WTC11 (cell line): ENCODE measurements at regions not wholly inside any gene's neighbourhood (a gene's known extent, or its start where the extent isn't known, plus 50 kb on each side); places are given as distances from the start of the nearest gene placed in this dataset.

Experiments
- ATAC-seq: fragments of 200-7000 bp; cut with Tn5 transposase; 2 replicates; pipeline ENCODE4 v1.10.0; 2021; ENCODE audit warnings: mild to moderate bottlenecking, moderate library complexity
- CTCF ChIA-PET: fragments of 300-600 bp; sonication (Branson Sonifier 250); formaldehyde crosslinking; loops from one replicate; lab custom pipeline; 2021; ENCODE audit warnings: antibody characterized with exemption; lab: Charles Lee
- POLR2A ChIA-PET: fragments of 350-600 bp; sonication (Branson Sonifier 250); formaldehyde crosslinking; loops from one replicate; lab custom pipeline; 2021; ENCODE audit warnings: antibody characterized with exemption; lab: Charles Lee
- DNase-seq: peaks from one replicate; pipeline ENCODE4 v3.0.0; 2021; ENCODE audit warnings: low spot score
- H3K27ac Mint-ChIP-seq: 2 replicates; pipeline ENCODE4 v1.8.0; 2021; ENCODE audit warnings: mixed read lengths
- H3K27me3 Mint-ChIP-seq: 2 replicates; pipeline ENCODE4 v1.8.0; 2021; ENCODE audit warnings: low read depth, mild to moderate bottlenecking, moderate library complexity, mixed read lengths
- H3K36me3 Mint-ChIP-seq: 2 replicates; pipeline ENCODE4 v1.8.0; 2021; ENCODE audit warnings: mixed read lengths
- H3K4me1 Mint-ChIP-seq: 2 replicates; pipeline ENCODE4 v1.8.0; 2022; ENCODE audit warnings: mixed read lengths
- H3K4me3 Mint-ChIP-seq: 2 replicates; pipeline ENCODE4 v1.8.0; 2021; ENCODE audit warnings: mild to moderate bottlenecking, moderate library complexity, mixed read lengths
- H3K9me3 Mint-ChIP-seq: 2 replicates; pipeline ENCODE4 v1.8.0; 2021; ENCODE audit warnings: mixed read lengths
- MXD4 ChIP-seq: fragments of 250-450 bp; sonication (Bioruptor Pico); IDR thresholded peaks from 2 replicates; pipeline ENCODE4 v1.8.0; 2021; ENCODE audit warnings: mild to moderate bottlenecking, moderate library complexity, borderline replicate concordance
- NFYB ChIP-seq: sonication (generic); formaldehyde crosslinking; conservative IDR thresholded peaks from 2 replicates; pipeline ENCODE4 v1.8.0; 2022; ENCODE audit warnings: low read depth, missing genetic modification reagents
- ZNF671 ChIP-seq: fragments of 250-450 bp; sonication (Bioruptor Pico); IDR thresholded peaks from 2 replicates; pipeline ENCODE4 v1.8.0; 2021; ENCODE audit warnings: mild to moderate bottlenecking
- TF ChIP-seq, protein P1 (sequence below): sonication (generic); formaldehyde crosslinking; IDR thresholded peaks from 2 replicates; pipeline ENCODE4 v1.8.0; 2022; ENCODE audit warnings: mild to moderate bottlenecking, missing genetic modification reagents
- TF ChIP-seq, protein P2 (sequence below): sonication (generic); formaldehyde crosslinking; IDR thresholded peaks from 2 replicates; pipeline ENCODE4 v1.8.1; 2022; ENCODE audit warnings: low read depth, missing genetic modification reagents, borderline replicate concordance
- TF ChIP-seq, protein P3 (sequence below): sonication (generic); formaldehyde crosslinking; IDR thresholded peaks from 2 replicates; pipeline ENCODE4 v1.8.0; 2023; ENCODE audit warnings: missing genetic modification reagents, mild to moderate bottlenecking, borderline replicate concordance
- TF ChIP-seq, protein P4 (sequence below): sonication (generic); formaldehyde crosslinking; IDR thresholded peaks from 2 replicates; pipeline ENCODE4 v1.8.1; 2022; ENCODE audit warnings: mild to moderate bottlenecking, missing genetic modification reagents, moderate library complexity, borderline replicate concordance
- TF ChIP-seq, protein P5 (sequence below): fragments of 250-450 bp; sonication (Bioruptor Pico); IDR thresholded peaks from 2 replicates; pipeline ENCODE4 v1.9.0; 2021; ENCODE audit warnings: mild to moderate bottlenecking
- TF ChIP-seq, protein P6 (sequence below): sonication (generic); formaldehyde crosslinking; IDR thresholded peaks from 2 replicates; pipeline ENCODE4 v1.8.1; 2023; ENCODE audit warnings: mild to moderate bottlenecking, missing genetic modification reagents, moderate library complexity
- TF ChIP-seq, protein P7 (sequence below): sonication (generic); formaldehyde crosslinking; conservative IDR thresholded peaks from 2 replicates; pipeline ENCODE4 v1.8.1; 2023; ENCODE audit warnings: mild to moderate bottlenecking, low read depth, missing genetic modification reagents, moderate library complexity

DNA sequence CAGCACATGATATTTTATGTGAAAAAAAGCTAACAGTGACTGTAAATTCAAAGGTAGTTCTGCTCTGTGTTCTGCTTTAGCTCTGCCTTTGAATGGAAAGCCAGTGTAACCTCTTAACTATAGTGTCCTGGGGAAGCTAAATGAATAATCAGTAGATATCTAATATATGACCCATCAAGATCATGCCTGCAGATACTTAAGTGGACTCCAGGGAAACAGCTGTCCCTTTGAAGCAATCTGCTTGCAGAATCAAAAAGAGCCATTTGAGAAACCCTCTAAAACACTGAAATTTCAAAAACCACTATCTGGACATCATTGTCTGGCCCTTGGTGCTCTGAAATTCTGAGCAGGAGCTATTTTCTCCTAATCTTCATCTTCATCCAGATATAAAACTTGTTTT, 104.2 kb upstream of the ADGRL4 start (continued):
- no peak for TF ChIP-seq NFYB
- TF ChIP-seq, protein P1, sequence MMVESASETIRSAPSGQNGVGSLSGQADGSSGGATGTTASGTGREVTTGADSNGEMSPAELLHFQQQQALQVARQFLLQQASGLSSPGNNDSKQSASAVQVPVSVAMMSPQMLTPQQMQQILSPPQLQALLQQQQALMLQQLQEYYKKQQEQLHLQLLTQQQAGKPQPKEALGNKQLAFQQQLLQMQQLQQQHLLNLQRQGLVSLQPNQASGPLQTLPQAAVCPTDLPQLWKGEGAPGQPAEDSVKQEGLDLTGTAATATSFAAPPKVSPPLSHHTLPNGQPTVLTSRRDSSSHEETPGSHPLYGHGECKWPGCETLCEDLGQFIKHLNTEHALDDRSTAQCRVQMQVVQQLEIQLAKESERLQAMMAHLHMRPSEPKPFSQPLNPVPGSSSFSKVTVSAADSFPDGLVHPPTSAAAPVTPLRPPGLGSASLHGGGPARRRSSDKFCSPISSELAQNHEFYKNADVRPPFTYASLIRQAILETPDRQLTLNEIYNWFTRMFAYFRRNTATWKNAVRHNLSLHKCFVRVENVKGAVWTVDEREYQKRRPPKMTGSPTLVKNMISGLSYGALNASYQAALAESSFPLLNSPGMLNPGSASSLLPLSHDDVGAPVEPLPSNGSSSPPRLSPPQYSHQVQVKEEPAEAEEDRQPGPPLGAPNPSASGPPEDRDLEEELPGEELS = no peak
- no peak for TF ChIP-seq ZNF671 (CRISPR knock-in tag)
- TF ChIP-seq, protein P2, sequence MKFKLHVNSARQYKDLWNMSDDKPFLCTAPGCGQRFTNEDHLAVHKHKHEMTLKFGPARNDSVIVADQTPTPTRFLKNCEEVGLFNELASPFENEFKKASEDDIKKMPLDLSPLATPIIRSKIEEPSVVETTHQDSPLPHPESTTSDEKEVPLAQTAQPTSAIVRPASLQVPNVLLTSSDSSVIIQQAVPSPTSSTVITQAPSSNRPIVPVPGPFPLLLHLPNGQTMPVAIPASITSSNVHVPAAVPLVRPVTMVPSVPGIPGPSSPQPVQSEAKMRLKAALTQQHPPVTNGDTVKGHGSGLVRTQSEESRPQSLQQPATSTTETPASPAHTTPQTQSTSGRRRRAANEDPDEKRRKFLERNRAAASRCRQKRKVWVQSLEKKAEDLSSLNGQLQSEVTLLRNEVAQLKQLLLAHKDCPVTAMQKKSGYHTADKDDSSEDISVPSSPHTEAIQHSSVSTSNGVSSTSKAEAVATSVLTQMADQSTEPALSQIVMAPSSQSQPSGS (CRISPR knock-in tag) = no peak
- TF ChIP-seq MXD4 = no peak
- TF ChIP-seq, protein P3, sequence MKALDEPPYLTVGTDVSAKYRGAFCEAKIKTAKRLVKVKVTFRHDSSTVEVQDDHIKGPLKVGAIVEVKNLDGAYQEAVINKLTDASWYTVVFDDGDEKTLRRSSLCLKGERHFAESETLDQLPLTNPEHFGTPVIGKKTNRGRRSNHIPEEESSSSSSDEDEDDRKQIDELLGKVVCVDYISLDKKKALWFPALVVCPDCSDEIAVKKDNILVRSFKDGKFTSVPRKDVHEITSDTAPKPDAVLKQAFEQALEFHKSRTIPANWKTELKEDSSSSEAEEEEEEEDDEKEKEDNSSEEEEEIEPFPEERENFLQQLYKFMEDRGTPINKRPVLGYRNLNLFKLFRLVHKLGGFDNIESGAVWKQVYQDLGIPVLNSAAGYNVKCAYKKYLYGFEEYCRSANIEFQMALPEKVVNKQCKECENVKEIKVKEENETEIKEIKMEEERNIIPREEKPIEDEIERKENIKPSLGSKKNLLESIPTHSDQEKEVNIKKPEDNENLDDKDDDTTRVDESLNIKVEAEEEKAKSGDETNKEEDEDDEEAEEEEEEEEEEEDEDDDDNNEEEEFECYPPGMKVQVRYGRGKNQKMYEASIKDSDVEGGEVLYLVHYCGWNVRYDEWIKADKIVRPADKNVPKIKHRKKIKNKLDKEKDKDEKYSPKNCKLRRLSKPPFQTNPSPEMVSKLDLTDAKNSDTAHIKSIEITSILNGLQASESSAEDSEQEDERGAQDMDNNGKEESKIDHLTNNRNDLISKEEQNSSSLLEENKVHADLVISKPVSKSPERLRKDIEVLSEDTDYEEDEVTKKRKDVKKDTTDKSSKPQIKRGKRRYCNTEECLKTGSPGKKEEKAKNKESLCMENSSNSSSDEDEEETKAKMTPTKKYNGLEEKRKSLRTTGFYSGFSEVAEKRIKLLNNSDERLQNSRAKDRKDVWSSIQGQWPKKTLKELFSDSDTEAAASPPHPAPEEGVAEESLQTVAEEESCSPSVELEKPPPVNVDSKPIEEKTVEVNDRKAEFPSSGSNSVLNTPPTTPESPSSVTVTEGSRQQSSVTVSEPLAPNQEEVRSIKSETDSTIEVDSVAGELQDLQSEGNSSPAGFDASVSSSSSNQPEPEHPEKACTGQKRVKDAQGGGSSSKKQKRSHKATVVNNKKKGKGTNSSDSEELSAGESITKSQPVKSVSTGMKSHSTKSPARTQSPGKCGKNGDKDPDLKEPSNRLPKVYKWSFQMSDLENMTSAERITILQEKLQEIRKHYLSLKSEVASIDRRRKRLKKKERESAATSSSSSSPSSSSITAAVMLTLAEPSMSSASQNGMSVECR (CRISPR knock-in tag) = no peak
- TF ChIP-seq, all 79 proteins: peak for 0

DNA sequence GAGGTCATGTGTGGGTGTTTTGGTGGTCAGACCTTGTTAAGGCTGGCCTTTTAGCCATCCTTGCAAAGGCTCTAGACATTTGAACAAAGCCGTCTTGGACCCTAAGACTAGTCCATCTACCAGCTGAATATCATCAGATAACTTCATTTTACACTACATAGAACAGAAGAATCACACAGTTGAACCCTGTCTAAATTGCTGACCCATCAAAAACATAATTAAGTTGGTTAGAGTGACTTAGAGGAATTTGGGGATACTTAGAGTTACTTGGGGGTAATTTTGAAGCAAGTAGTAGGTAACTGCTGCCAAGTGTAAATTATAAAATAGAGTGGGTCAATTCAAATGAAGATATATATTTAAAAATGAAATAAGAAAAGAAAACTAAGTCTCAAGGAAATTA, 102.9 kb upstream of the ADGRL4 start:
- no peak for ATAC-seq
- H3K27me3 Mint-ChIP-seq = no peaks in the 10 kb centered on the region
- TF ChIP-seq, protein P4, sequence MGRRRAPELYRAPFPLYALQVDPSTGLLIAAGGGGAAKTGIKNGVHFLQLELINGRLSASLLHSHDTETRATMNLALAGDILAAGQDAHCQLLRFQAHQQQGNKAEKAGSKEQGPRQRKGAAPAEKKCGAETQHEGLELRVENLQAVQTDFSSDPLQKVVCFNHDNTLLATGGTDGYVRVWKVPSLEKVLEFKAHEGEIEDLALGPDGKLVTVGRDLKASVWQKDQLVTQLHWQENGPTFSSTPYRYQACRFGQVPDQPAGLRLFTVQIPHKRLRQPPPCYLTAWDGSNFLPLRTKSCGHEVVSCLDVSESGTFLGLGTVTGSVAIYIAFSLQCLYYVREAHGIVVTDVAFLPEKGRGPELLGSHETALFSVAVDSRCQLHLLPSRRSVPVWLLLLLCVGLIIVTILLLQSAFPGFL (CRISPR knock-in tag) = no peak
- TF ChIP-seq, protein P5, sequence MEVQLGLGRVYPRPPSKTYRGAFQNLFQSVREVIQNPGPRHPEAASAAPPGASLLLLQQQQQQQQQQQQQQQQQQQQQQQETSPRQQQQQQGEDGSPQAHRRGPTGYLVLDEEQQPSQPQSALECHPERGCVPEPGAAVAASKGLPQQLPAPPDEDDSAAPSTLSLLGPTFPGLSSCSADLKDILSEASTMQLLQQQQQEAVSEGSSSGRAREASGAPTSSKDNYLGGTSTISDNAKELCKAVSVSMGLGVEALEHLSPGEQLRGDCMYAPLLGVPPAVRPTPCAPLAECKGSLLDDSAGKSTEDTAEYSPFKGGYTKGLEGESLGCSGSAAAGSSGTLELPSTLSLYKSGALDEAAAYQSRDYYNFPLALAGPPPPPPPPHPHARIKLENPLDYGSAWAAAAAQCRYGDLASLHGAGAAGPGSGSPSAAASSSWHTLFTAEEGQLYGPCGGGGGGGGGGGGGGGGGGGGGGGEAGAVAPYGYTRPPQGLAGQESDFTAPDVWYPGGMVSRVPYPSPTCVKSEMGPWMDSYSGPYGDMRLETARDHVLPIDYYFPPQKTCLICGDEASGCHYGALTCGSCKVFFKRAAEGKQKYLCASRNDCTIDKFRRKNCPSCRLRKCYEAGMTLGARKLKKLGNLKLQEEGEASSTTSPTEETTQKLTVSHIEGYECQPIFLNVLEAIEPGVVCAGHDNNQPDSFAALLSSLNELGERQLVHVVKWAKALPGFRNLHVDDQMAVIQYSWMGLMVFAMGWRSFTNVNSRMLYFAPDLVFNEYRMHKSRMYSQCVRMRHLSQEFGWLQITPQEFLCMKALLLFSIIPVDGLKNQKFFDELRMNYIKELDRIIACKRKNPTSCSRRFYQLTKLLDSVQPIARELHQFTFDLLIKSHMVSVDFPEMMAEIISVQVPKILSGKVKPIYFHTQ (CRISPR knock-in tag) = no peak
- TF ChIP-seq, protein P6, sequence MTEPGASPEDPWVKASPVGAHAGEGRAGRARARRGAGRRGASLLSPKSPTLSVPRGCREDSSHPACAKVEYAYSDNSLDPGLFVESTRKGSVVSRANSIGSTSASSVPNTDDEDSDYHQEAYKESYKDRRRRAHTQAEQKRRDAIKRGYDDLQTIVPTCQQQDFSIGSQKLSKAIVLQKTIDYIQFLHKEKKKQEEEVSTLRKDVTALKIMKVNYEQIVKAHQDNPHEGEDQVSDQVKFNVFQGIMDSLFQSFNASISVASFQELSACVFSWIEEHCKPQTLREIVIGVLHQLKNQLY (CRISPR knock-in tag) = no peak
- TF ChIP-seq, protein P7, sequence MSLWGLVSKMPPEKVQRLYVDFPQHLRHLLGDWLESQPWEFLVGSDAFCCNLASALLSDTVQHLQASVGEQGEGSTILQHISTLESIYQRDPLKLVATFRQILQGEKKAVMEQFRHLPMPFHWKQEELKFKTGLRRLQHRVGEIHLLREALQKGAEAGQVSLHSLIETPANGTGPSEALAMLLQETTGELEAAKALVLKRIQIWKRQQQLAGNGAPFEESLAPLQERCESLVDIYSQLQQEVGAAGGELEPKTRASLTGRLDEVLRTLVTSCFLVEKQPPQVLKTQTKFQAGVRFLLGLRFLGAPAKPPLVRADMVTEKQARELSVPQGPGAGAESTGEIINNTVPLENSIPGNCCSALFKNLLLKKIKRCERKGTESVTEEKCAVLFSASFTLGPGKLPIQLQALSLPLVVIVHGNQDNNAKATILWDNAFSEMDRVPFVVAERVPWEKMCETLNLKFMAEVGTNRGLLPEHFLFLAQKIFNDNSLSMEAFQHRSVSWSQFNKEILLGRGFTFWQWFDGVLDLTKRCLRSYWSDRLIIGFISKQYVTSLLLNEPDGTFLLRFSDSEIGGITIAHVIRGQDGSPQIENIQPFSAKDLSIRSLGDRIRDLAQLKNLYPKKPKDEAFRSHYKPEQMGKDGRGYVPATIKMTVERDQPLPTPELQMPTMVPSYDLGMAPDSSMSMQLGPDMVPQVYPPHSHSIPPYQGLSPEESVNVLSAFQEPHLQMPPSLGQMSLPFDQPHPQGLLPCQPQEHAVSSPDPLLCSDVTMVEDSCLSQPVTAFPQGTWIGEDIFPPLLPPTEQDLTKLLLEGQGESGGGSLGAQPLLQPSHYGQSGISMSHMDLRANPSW (CRISPR knock-in tag) = no peak

More for the DNA sequence above, 102.9 kb upstream of the ADGRL4 start:
- no peak overlapping the region for H3K4me3 Mint-ChIP-seq
- H3K27ac Mint-ChIP-seq = no peak overlapping the region
- DNase-seq = no peak
- ChIA-PET POLR2A (no interaction called here), CTCF (no interaction called here)
- H3K9me3 Mint-ChIP-seq = peaks cover 16% of the 10 kb centered on the region
- no peaks in the 10 kb centered on the region for H3K36me3 Mint-ChIP-seq
- H3K4me1 Mint-ChIP-seq = no peaks in the 10 kb centered on the region
